Spleen (tissue), 7 donors: ENCODE measurements at regions not wholly inside any gene's neighbourhood (a gene's known extent, or its start where the extent isn't known, plus 50 kb on each side); places are given as distances from the start of the nearest gene placed in this dataset.

Source experiments
- POLR2A ChIP-seq, 3 donors: fragments of 450-650 bp; IDR thresholded peaks; one replicate each; pipeline ENCODE4 v1.5.1; 2017; ENCODE audit warnings: antibody characterized with exemption in 3 of 3, mild to moderate bottlenecking in 1 of 3
- TF ChIP-seq, protein P1 (sequence below), 11 experiments: fragments of 200-600 bp in 7 of 11; fragments of 450-650 bp in 4 of 11; sonication (generic) in 4 of 11; IDR thresholded peaks in 8 of 11; conservative IDR thresholded peaks in 3 of 11; 1 replicate in 7 of 11; 2 replicates in 4 of 11; pipeline versions ENCODE4 v1.4.0 to v1.8.0; 2016 to 2021; ENCODE audit warnings: antibody characterized with exemption in 11 of 11, inconsistent platforms in 4 of 11, mild to moderate bottlenecking in 1 of 11
- donor health status: DM: no; HTN: no; CAD: no; lungs with moderate emphysema.
- donor health status: DM: no; HTN: no; CAD: no.
- donor health status: DM: no; HTN: no; CAD: no.

DNA sequence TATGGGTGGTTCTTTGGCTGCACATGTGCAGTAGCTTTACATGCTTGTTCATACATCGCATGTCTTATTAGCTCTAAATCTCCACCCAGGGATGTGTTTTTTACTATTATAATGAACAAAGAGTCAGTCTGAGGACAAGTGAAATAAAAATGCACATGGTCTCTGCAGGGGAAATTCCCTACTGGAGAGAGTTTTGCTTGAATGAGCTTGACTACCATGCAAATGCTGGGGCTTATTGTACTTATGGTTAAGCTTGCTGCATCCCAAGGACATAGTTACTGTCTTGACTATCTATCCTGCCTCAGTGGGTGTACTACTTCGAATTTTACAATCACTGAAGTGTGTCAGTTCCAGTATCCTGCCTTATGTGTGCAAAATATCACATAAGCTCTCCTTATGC lies 362.7 kb downstream of the TDRD15 start:
- TF ChIP-seq, protein P1, sequence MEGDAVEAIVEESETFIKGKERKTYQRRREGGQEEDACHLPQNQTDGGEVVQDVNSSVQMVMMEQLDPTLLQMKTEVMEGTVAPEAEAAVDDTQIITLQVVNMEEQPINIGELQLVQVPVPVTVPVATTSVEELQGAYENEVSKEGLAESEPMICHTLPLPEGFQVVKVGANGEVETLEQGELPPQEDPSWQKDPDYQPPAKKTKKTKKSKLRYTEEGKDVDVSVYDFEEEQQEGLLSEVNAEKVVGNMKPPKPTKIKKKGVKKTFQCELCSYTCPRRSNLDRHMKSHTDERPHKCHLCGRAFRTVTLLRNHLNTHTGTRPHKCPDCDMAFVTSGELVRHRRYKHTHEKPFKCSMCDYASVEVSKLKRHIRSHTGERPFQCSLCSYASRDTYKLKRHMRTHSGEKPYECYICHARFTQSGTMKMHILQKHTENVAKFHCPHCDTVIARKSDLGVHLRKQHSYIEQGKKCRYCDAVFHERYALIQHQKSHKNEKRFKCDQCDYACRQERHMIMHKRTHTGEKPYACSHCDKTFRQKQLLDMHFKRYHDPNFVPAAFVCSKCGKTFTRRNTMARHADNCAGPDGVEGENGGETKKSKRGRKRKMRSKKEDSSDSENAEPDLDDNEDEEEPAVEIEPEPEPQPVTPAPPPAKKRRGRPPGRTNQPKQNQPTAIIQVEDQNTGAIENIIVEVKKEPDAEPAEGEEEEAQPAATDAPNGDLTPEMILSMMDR (IDR thresholded peaks at IDR 0.05 in 8 of 11, conservative IDR thresholded peaks at IDR 0.05 in 3 of 11), result no peak
- no peak for TF ChIP-seq POLR2A (IDR thresholded peaks at IDR 0.05)
